Vagina (tissue), 2 donors: ENCODE measurements at regions not wholly inside any gene's neighbourhood (a gene's known extent, or its start where the extent isn't known, plus 50 kb on each side); places are given as distances from the start of the nearest gene placed in this dataset.

Experiments
- CTCF ChIP-seq, 3 experiments: fragments of 450-650 bp in 2 of 3; fragments of 200-600 bp in 1 of 3; sonication (generic) in 1 of 3; IDR thresholded peaks; one replicate each; pipeline ENCODE4 v1.5.1; 2017 to 2019; ENCODE audit warnings: antibody characterized with exemption in 3 of 3, mild to moderate bottlenecking in 2 of 3, moderate library complexity in 2 of 3
- POLR2A ChIP-seq, 2 donors: fragments of 450-650 bp; IDR thresholded peaks; one replicate each; pipeline ENCODE4 v1.6.1; 2017; ENCODE audit warnings: antibody characterized with exemption in 2 of 2, mild to moderate bottlenecking in 2 of 2, moderate library complexity in 2 of 2
- POLR2AphosphoS5 ChIP-seq, 2 donors: sonication (generic); formaldehyde crosslinking; IDR thresholded peaks; one replicate each; pipeline ENCODE4 v1.9.0; 2017; ENCODE audit warnings: antibody characterized with exemption in 2 of 2, mild to moderate bottlenecking in 2 of 2, low read depth in 1 of 2; ENCODE audit not compliant: insufficient read depth in 1 of 2

GRCh38 chr5:2687746-2688145 lies 63.7 kb downstream of the IRX2 start:
- TF ChIP-seq CTCF (IDR thresholded peaks at IDR 0.05) (no peak), POLR2AphosphoS5 (IDR thresholded peaks at IDR 0.05; ENCODE audit: insufficient read depth in 1 of 2, low read depth in 1 of 2) (no peak), POLR2A (IDR thresholded peaks at IDR 0.05) (no peak)
